Peyer's patch (tissue), 4 donors: ENCODE measurements at regions not wholly inside any gene's neighbourhood (a gene's known extent, or its start where the extent isn't known, plus 50 kb on each side); places are given as distances from the start of the nearest gene placed in this dataset.

Experiments
- DNase-seq, 3 donors: peaks; one replicate each; pipeline ENCODE4 v3.0.0-alpha.2; 2017 to 2019
- H3K27ac ChIP-seq, 4 donors: fragments of 200-600 bp; sonication (generic); one replicate each; pipeline ENCODE4 v1.5.1; 2016 to 2019
- H3K27me3 ChIP-seq, 2 donors: fragments of 200-600 bp; sonication (generic); one replicate each; pipeline ENCODE4 v1.5.1; 2019
- H3K36me3 ChIP-seq, 3 donors: fragments of 200-600 bp; sonication (generic); one replicate each; pipeline ENCODE4 v1.5.1; 2016 to 2019
- H3K4me1 ChIP-seq, 4 donors: fragments of 200-600 bp; sonication (generic); one replicate each; pipeline ENCODE4 v1.5.1; 2016 to 2019
- H3K4me3 ChIP-seq, 4 donors: fragments of 200-600 bp; sonication (generic); 1 replicate in 3 of 4; 2 replicates in 1 of 4; pipeline ENCODE4 v1.5.1; 2016 to 2019; ENCODE audit warnings: mild to moderate bottlenecking in 1 of 4
- H3K9me3 ChIP-seq, 4 donors: fragments of 200-600 bp; sonication (generic); one replicate each; pipeline ENCODE4 v1.5.1; 2016 to 2019; ENCODE audit warnings: mild to moderate bottlenecking in 1 of 4
- CTCF ChIP-seq, 6 experiments: fragments of 450-650 bp in 4 of 6; fragments of 200-600 bp in 2 of 6; sonication (generic) in 1 of 6; IDR thresholded peaks; one replicate each; pipeline ENCODE4 v1.5.1; 2017 to 2019; ENCODE audit warnings: antibody characterized with exemption in 6 of 6, mild to moderate bottlenecking in 3 of 6, moderate library complexity in 1 of 6
- POLR2A ChIP-seq, 2 donors: fragments of 450-650 bp; IDR thresholded peaks; one replicate each; pipeline ENCODE4 v1.5.1; 2017; ENCODE audit warnings: antibody characterized with exemption in 2 of 2, mild to moderate bottlenecking in 2 of 2, moderate library complexity in 2 of 2

GRCh38 chr10:4254101-4254994 is 469.3 kb upstream of the KLF6 start:
- no peak for TF ChIP-seq POLR2A (IDR thresholded peaks at IDR 0.05)
- TF ChIP-seq CTCF (IDR thresholded peaks at IDR 0.05): no peak
- no peak for DNase-seq
- H3K9me3 ChIP-seq: no peaks in the 10 kb centered on the region
- no peaks in the 10 kb centered on the region for H3K36me3 ChIP-seq
- H3K27ac ChIP-seq: no peak overlapping the region
- H3K4me3 ChIP-seq: no peak overlapping the region
- H3K27me3 ChIP-seq: no peaks in the 10 kb centered on the region
- H3K4me1 ChIP-seq: no peaks in the 10 kb centered on the region

- no peaks in the 10 kb centered on the region for H3K9me3 ChIP-seq
- no peak overlapping the region for H3K4me3 ChIP-seq
- no peaks in the 10 kb centered on the region for H3K27me3 ChIP-seq
- DNase-seq: no peak
- H3K4me1 ChIP-seq: no peaks in the 10 kb centered on the region
- no peak for TF ChIP-seq POLR2A (IDR thresholded peaks at IDR 0.05)
- no peak for TF ChIP-seq CTCF (IDR thresholded peaks at IDR 0.05)
- no peaks in the 10 kb centered on the region for H3K36me3 ChIP-seq
- no peak overlapping the region for H3K27ac ChIP-seq
These were observed 467.7 kb upstream of the KLF6 start for GRCh38 chr10:4252701-4253100.

GRCh38 chr10:4250587-4250887 is 465.5 kb upstream of the KLF6 start:
- no peak overlapping the region for H3K4me3 ChIP-seq
- no peaks in the 10 kb centered on the region for H3K36me3 ChIP-seq
- TF ChIP-seq POLR2A (IDR thresholded peaks at IDR 0.05) (no peak), CTCF (IDR thresholded peaks at IDR 0.05) (no peak)
- no peaks in the 10 kb centered on the region for H3K27me3 ChIP-seq
- H3K4me1 ChIP-seq: no peaks in the 10 kb centered on the region
- H3K27ac ChIP-seq: no peak overlapping the region
- no peak for DNase-seq
- no peaks in the 10 kb centered on the region for H3K9me3 ChIP-seq

- TF ChIP-seq POLR2A (IDR thresholded peaks at IDR 0.05): no peak
- no peak for TF ChIP-seq CTCF (IDR thresholded peaks at IDR 0.05)
- H3K4me3 ChIP-seq: no peak overlapping the region
- no peak overlapping the region for H3K27ac ChIP-seq
- H3K27me3 ChIP-seq: no peaks in the 10 kb centered on the region
- H3K4me1 ChIP-seq: no peaks in the 10 kb centered on the region
- no peaks in the 10 kb centered on the region for H3K36me3 ChIP-seq
- no peak for DNase-seq
- H3K9me3 ChIP-seq: no peaks in the 10 kb centered on the region
These were observed 465.0 kb upstream of the KLF6 start for GRCh38 chr10:4249841-4250586.

GRCh38 chr10:4247379-4247778 is 462.4 kb upstream of the KLF6 start:
- peak overlapping the region in 1 of 4 donors; percentile 4 for H3K27ac ChIP-seq
- no peak for DNase-seq
- no peaks in the 10 kb centered on the region for H3K36me3 ChIP-seq
- H3K4me3 ChIP-seq: no peak overlapping the region
- no peaks in the 10 kb centered on the region for H3K4me1 ChIP-seq
- H3K9me3 ChIP-seq: no peaks in the 10 kb centered on the region
- no peak for TF ChIP-seq POLR2A (IDR thresholded peaks at IDR 0.05)
- TF ChIP-seq CTCF (IDR thresholded peaks at IDR 0.05): no peak
- no peaks in the 10 kb centered on the region for H3K27me3 ChIP-seq
